ENCODE measurements at regions not wholly inside any gene's neighbourhood (a gene's known extent, or its start where the extent isn't known, plus 50 kb on each side); places are given as distances from the start of the nearest gene placed in this dataset.
A peak's percentile ranks its signal among the peaks of the same experiment; 100 is the strongest.

GRCh38 chr1:201766131-201766866, 62.7 kb upstream of the IPO9 start:
- TF ChIP-seq, protein P1, sequence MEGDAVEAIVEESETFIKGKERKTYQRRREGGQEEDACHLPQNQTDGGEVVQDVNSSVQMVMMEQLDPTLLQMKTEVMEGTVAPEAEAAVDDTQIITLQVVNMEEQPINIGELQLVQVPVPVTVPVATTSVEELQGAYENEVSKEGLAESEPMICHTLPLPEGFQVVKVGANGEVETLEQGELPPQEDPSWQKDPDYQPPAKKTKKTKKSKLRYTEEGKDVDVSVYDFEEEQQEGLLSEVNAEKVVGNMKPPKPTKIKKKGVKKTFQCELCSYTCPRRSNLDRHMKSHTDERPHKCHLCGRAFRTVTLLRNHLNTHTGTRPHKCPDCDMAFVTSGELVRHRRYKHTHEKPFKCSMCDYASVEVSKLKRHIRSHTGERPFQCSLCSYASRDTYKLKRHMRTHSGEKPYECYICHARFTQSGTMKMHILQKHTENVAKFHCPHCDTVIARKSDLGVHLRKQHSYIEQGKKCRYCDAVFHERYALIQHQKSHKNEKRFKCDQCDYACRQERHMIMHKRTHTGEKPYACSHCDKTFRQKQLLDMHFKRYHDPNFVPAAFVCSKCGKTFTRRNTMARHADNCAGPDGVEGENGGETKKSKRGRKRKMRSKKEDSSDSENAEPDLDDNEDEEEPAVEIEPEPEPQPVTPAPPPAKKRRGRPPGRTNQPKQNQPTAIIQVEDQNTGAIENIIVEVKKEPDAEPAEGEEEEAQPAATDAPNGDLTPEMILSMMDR (IDR thresholded peaks at IDR 0.05) = no peak
- TF ChIP-seq POLR2AphosphoS5 (IDR thresholded peaks at IDR 0.05) = peak in 2 of 3 donors; percentile 37 to 64
